Cardiac fibroblast (primary cell): ENCODE measurements at regions not wholly inside any gene's neighbourhood (a gene's known extent, or its start where the extent isn't known, plus 50 kb on each side); places are given as distances from the start of the nearest gene placed in this dataset.

Source experiments
- DNase-seq, 2 donors: peaks; one replicate each; pipeline versions ENCODE4 v3.0.0 to v3.0.0-alpha.2; 2010; ENCODE audit warnings: low read depth in 2 of 2
- H3K4me3 ChIP-seq, 2 donors: replicated peaks in 1 of 2; 1 replicate in 1 of 2; 2 replicates in 1 of 2; pipeline ENCODE4 v1.5.1; 2011; ENCODE audit warnings: low read depth in 2 of 2, low read length in 2 of 2, mild to moderate bottlenecking in 2 of 2, moderate library complexity in 1 of 2
- TF ChIP-seq, protein P1 (sequence below): IDR thresholded peaks from one replicate; pipeline ENCODE4 v1.5.1; 2011; ENCODE audit warnings: low read depth, mild to moderate bottlenecking, low read length, inconsistent platforms

DNA sequence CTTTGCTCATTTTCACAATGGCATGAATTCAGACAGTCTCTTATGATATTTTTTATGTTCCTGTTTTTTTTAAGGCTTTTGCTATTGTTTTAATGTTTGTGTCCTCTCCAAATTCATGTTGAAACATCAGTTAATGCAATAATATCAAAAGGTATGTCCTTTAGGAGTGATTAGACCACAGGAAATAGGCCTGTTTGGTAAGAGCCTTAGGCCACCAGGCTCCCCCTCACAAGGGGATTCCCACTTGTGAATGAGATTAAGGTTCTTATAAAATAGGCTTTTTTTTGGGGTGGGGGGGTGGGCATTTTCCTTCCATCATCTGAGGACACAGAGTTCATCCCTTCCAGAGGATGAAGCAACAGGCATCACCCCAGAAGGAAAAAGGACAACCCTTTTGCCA, 2074.2 kb upstream of the C9orf72 start:
- no peak overlapping the region for H3K4me3 ChIP-seq
- DNase-seq: peak in 1 of 2 donors; percentile 0
- TF ChIP-seq, protein P1, sequence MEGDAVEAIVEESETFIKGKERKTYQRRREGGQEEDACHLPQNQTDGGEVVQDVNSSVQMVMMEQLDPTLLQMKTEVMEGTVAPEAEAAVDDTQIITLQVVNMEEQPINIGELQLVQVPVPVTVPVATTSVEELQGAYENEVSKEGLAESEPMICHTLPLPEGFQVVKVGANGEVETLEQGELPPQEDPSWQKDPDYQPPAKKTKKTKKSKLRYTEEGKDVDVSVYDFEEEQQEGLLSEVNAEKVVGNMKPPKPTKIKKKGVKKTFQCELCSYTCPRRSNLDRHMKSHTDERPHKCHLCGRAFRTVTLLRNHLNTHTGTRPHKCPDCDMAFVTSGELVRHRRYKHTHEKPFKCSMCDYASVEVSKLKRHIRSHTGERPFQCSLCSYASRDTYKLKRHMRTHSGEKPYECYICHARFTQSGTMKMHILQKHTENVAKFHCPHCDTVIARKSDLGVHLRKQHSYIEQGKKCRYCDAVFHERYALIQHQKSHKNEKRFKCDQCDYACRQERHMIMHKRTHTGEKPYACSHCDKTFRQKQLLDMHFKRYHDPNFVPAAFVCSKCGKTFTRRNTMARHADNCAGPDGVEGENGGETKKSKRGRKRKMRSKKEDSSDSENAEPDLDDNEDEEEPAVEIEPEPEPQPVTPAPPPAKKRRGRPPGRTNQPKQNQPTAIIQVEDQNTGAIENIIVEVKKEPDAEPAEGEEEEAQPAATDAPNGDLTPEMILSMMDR: no peak

GRCh38 chr9:29648132-29648531, 2074.9 kb upstream of the C9orf72 start:
- DNase-seq: no peak
- TF ChIP-seq, protein P1: no peak
- no peak overlapping the region for H3K4me3 ChIP-seq

- no peak for DNase-seq
- H3K4me3 ChIP-seq: no peak overlapping the region
- TF ChIP-seq, protein P1: no peak
These were observed 2075.3 kb upstream of the C9orf72 start for GRCh38 chr9:29648601-29649000.

- no peak overlapping the region for H3K4me3 ChIP-seq
- TF ChIP-seq, protein P1: no peak
- no peak for DNase-seq
These were observed 2083.5 kb upstream of the C9orf72 start for GRCh38 chr9:29656641-29657406.

GRCh38 chr9:29657821-29658220, 2084.5 kb upstream of the C9orf72 start:
- TF ChIP-seq, protein P1: no peak
- H3K4me3 ChIP-seq: no peak overlapping the region
- DNase-seq: no peak

DNA sequence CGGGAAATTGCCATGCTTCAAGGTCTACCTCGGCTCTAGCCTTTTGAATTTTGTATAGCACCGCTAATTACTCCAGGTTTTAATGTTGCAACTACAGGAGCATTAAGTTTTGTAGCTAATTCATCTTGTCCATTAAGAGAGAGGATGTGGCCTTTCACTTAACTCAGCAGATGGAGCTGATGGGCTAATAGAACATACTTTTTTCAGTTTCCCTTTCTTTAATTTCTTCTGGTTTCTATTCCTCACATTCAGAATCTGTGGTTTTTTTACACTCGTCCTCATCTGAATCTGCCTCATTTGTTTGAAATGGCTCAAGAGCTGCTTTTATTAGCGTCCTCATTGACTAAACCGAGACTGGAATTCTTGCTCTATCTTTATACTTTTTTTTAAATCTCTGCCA, 2085.7 kb upstream of the C9orf72 start:
- DNase-seq: no peak
- H3K4me3 ChIP-seq: no peak overlapping the region
- TF ChIP-seq, protein P1: no peak

DNA sequence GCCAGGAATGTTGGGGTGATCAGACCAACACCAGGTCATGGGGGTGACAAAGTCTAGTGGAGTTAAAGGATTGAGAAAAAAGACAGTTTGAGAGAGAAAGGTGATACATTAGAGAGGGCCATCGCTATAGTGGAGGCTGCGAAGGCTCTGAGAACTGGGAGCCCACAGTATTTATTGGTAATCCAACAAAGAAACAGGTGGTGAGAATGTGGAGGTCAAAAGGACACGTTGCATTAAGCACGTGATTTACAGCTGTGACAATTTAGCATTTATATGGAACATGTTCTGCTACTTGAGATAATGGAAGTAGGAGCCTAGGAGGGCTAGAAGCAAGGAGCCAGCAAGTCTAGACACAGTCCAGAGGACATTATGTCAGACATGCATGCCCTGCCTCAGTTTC, 2086.5 kb upstream of the C9orf72 start:
- TF ChIP-seq, protein P1: no peak
- DNase-seq: no peak
- H3K4me3 ChIP-seq: no peak overlapping the region
